Breast epithelium (tissue), 4 donors: ENCODE measurements at regions not wholly inside any gene's neighbourhood (a gene's known extent, or its start where the extent isn't known, plus 50 kb on each side); places are given as distances from the start of the nearest gene placed in this dataset.

Experiments
- DNase-seq, 2 donors: peaks; one replicate each; pipeline ENCODE4 v3.0.0-alpha.2; 2019; ENCODE audit warnings: low spot score in 2 of 2
- H3K27ac ChIP-seq, 2 donors: fragments of 200-600 bp; sonication (generic) in 1 of 2; one replicate each; pipeline ENCODE4 v1.5.1; 2016 to 2019; ENCODE audit warnings: mild to moderate bottlenecking in 1 of 2
- H3K27me3 ChIP-seq, 2 donors: fragments of 200-600 bp; sonication (generic) in 1 of 2; one replicate each; pipeline versions ENCODE4 v1.5.1 to v1.6.0; 2017 to 2019; ENCODE audit warnings: control low read depth in 1 of 2, mild to moderate bottlenecking in 1 of 2
- H3K36me3 ChIP-seq: fragments of 200-600 bp; one replicate; pipeline ENCODE4 v1.5.1; 2019
- H3K4me1 ChIP-seq, 2 donors: fragments of 200-600 bp; sonication (generic); one replicate each; pipeline ENCODE4 v1.5.1; 2016 to 2019; ENCODE audit warnings: control low read depth in 1 of 2
- H3K4me3 ChIP-seq, 3 donors: fragments of 200-600 bp; sonication (generic); 1 replicate in 2 of 3; 2 replicates in 1 of 3; pipeline ENCODE4 v1.5.1; 2016 to 2019; ENCODE audit warnings: mild to moderate bottlenecking in 3 of 3, moderate library complexity in 2 of 3
- H3K9me3 ChIP-seq, 2 donors: fragments of 200-600 bp; sonication (generic) in 1 of 2; one replicate each; pipeline ENCODE4 v1.5.1; 2016 to 2019; ENCODE audit warnings: control low read depth in 1 of 2
- CTCF ChIP-seq, 3 donors: fragments of 450-650 bp; IDR thresholded peaks; one replicate each; pipeline ENCODE4 v1.5.1; 2016 to 2017; ENCODE audit warnings: antibody characterized with exemption in 3 of 3, mild to moderate bottlenecking in 3 of 3, moderate library complexity in 3 of 3
- POLR2A ChIP-seq: fragments of 450-650 bp; IDR thresholded peaks from one replicate; pipeline ENCODE4 v1.6.1; 2016; ENCODE audit warnings: antibody characterized with exemption, mild to moderate bottlenecking, moderate library complexity
- POLR2AphosphoS5 ChIP-seq, 3 donors: sonication (generic); formaldehyde crosslinking; IDR thresholded peaks; one replicate each; pipeline ENCODE4 v1.6.1; 2017; ENCODE audit warnings: antibody characterized with exemption in 3 of 3
- intact Hi-C: fragments of 100-400 bp; cut with DNase I; formaldehyde crosslinking; loops from one replicate; pipeline ENCODE4 v1.15.1; 2023; ENCODE audit warnings: low total_unique reads

DNA sequence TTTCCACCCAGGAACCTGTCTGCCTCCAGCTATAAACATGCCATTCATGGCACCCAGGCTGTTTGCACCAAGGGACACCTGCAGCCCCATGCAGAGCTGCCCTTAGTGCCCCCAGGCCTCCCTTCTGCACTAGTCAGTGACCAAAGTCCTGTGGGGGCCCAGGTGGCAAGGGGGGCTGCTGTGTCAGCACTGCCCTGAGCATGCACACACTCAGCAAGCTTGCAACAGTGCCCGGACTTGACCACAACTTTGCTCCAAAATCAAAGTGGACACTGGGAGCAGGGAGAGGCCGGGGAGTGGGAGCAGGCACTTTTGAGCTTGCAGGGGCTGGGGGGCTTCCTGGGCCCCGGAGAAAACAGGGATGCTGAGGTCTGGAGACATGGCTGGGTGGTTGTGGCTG lies 192.9 kb upstream of the MBL2 start:
- no peak overlapping the region for H3K4me3 ChIP-seq
- intact Hi-C loops: no loop called here
- no peak for TF ChIP-seq CTCF (IDR thresholded peaks at IDR 0.05)
- TF ChIP-seq POLR2AphosphoS5 (IDR thresholded peaks at IDR 0.05): no peak
- TF ChIP-seq POLR2A: no peak
- no peak for DNase-seq
- H3K36me3 ChIP-seq: no peaks in the 10 kb centered on the region
- H3K9me3 ChIP-seq: no peaks in the 10 kb centered on the region
- H3K27me3 ChIP-seq: no peaks in the 10 kb centered on the region
- no peaks in the 10 kb centered on the region for H3K4me1 ChIP-seq
- H3K27ac ChIP-seq: no peak overlapping the region

DNA sequence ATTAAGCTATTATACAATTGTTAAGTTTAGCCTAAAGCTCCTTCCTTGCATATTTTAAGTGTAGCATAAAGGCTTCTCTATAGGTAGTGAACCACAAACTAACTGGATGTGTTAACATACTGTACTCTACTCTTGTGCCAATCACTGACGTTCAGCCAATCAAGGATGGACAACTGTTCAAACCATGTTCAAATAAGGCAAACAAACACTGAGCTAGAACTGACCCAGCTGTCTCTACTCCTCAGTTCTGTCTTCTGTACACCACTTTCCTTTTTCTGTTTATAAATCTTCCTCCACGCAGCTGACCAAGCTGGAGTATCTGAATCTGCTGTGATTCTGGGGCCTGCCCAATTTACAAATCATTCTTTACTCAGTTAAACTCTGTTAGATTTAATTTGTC lies 188.7 kb upstream of the MBL2 start:
- no peaks in the 10 kb centered on the region for H3K4me1 ChIP-seq
- H3K9me3 ChIP-seq: no peaks in the 10 kb centered on the region
- no peak overlapping the region for H3K4me3 ChIP-seq
- no peak for TF ChIP-seq CTCF (IDR thresholded peaks at IDR 0.05)
- TF ChIP-seq POLR2AphosphoS5 (IDR thresholded peaks at IDR 0.05): no peak
- TF ChIP-seq POLR2A: no peak
- no peak for DNase-seq
- no peaks in the 10 kb centered on the region for H3K36me3 ChIP-seq
- H3K27me3 ChIP-seq: no peaks in the 10 kb centered on the region
- intact Hi-C loops: no loop called here
- no peak overlapping the region for H3K27ac ChIP-seq

DNA sequence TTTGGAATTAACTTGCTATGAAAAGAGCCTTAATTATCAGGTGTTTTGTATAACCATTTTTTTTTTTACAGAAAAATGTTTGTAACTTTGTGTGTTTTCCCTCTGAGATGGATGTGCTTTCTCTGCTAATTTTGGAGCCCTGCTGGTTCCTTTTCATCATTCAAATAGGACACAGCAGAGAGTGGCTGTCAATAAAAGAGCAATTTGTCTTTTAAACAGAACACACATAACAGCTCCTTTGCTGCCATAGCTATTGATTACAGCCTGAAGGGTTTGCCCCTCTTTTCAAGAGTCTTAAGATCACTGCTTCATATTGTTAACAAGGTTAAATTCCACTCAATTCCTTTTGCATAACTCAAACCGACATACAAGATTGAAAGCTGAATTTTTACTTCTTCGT lies 187.2 kb upstream of the MBL2 start:
- intact Hi-C loops: no loop called here
- H3K36me3 ChIP-seq: no peaks in the 10 kb centered on the region
- DNase-seq: no peak
- H3K27me3 ChIP-seq: no peaks in the 10 kb centered on the region
- no peaks in the 10 kb centered on the region for H3K9me3 ChIP-seq
- H3K4me3 ChIP-seq: no peak overlapping the region
- TF ChIP-seq CTCF (IDR thresholded peaks at IDR 0.05) (no peak), POLR2AphosphoS5 (IDR thresholded peaks at IDR 0.05) (no peak), POLR2A (no peak)
- no peaks in the 10 kb centered on the region for H3K4me1 ChIP-seq
- H3K27ac ChIP-seq: no peak overlapping the region

GRCh38 chr10:52956861-52957260 lies 184.3 kb upstream of the MBL2 start:
- H3K27me3 ChIP-seq: no peaks in the 10 kb centered on the region
- H3K27ac ChIP-seq: no peak overlapping the region
- no peak for DNase-seq
- H3K4me3 ChIP-seq: no peak overlapping the region
- TF ChIP-seq CTCF (IDR thresholded peaks at IDR 0.05) (no peak), POLR2A (no peak), POLR2AphosphoS5 (IDR thresholded peaks at IDR 0.05) (no peak)
- no peaks in the 10 kb centered on the region for H3K36me3 ChIP-seq
- H3K9me3 ChIP-seq: no peaks in the 10 kb centered on the region
- intact Hi-C loops: no loop called here
- no peaks in the 10 kb centered on the region for H3K4me1 ChIP-seq

- Histone ChIP-seq H3K27me3 (no peaks in the 10 kb centered on the region), H3K27ac (no peak overlapping the region), H3K9me3 (no peaks in the 10 kb centered on the region), H3K36me3 (no peaks in the 10 kb centered on the region), H3K4me1 (no peaks in the 10 kb centered on the region), H3K4me3 (no peak overlapping the region)
- intact Hi-C loops: no loop called here
- DNase-seq: no peak
- TF ChIP-seq POLR2A (no peak), CTCF (IDR thresholded peaks at IDR 0.05) (no peak), POLR2AphosphoS5 (IDR thresholded peaks at IDR 0.05) (no peak)
These were observed 183.9 kb upstream of the MBL2 start for GRCh38 chr10:52956461-52956860.
